Upper lobe of left lung (tissue), 4 donors: ENCODE measurements at regions not wholly inside any gene's neighbourhood (a gene's known extent, or its start where the extent isn't known, plus 50 kb on each side); places are given as distances from the start of the nearest gene placed in this dataset.

Source experiments
- POLR2AphosphoS5 ChIP-seq, 2 donors: sonication (generic); formaldehyde crosslinking; IDR thresholded peaks; one replicate each; pipeline ENCODE4 v1.5.1; 2017; ENCODE audit warnings: antibody characterized with exemption in 2 of 2
- TF ChIP-seq, protein P1 (sequence below), 6 experiments: fragments of 450-650 bp in 4 of 6; fragments of 200-600 bp in 2 of 6; sonication (generic) in 2 of 6; IDR thresholded peaks; one replicate each; pipeline ENCODE4 v1.5.1; 2016 to 2019; ENCODE audit warnings: antibody characterized with exemption in 6 of 6

DNA sequence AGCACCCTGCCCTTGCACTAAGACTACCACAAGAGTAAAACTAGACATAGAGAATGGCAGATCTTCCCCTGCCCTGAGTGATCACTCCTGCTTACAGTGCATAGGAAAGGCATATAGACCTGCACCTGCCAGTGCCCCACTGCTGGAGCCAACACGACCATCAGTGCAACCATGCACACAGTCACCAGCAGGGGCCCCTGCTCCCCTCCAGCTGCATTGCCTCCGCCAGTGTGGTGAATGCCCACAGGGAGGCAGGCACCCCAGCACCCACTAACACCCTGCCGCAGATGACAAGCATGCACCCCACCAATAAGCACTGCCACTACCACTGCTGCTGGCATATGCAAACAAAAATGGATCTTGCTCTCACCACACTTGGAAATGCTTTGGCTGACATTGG is 478.8 kb downstream of the ADCYAP1 start:
- TF ChIP-seq POLR2AphosphoS5 (IDR thresholded peaks at IDR 0.05): no peak
- TF ChIP-seq, protein P1, sequence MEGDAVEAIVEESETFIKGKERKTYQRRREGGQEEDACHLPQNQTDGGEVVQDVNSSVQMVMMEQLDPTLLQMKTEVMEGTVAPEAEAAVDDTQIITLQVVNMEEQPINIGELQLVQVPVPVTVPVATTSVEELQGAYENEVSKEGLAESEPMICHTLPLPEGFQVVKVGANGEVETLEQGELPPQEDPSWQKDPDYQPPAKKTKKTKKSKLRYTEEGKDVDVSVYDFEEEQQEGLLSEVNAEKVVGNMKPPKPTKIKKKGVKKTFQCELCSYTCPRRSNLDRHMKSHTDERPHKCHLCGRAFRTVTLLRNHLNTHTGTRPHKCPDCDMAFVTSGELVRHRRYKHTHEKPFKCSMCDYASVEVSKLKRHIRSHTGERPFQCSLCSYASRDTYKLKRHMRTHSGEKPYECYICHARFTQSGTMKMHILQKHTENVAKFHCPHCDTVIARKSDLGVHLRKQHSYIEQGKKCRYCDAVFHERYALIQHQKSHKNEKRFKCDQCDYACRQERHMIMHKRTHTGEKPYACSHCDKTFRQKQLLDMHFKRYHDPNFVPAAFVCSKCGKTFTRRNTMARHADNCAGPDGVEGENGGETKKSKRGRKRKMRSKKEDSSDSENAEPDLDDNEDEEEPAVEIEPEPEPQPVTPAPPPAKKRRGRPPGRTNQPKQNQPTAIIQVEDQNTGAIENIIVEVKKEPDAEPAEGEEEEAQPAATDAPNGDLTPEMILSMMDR (IDR thresholded peaks at IDR 0.05): no peak
